DMS114 treated with DMSO at 0.1 percent for 48 hours (cell line): ENCODE measurements at regions not wholly inside any gene's neighbourhood (a gene's known extent, or its start where the extent isn't known, plus 50 kb on each side); places are given as distances from the start of the nearest gene placed in this dataset.

ENCODE experiments used
- DNase-seq: peaks from one replicate; lab custom pipeline; 2025; ENCODE audit not compliant: unreplicated experiment; lab: John Stamatoyannopoulos, UW

DNA sequence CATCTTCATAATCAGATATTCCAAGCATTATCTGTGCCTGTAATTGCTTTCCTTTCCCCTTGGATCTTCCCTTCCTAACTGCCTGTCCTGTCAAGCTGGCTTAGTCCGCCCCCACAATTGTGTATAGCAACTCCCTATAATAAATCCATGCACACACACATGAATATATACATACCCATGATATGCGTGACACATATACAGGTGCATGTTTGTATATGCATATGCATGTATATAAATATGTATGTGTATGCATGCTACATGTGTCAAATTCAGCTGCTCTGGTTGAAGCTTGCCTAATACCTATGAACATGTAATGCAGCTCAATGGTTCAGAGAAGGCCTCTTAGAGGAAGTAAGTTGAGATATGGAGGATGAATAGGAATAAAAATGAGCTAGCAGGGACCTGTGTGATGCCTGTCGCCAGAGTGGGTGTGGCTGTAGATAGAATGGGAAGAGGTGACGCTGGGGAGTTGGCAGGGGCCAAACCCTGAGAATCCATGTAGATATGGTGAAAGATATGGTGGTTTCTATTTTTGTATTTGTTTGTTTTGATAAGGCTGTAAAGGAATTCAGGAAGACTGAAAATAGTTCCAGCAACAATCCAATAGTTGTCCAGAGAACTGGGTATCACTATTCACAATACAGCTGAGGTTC lies 595.0 kb upstream of the BOD1L1 start:
- no peak for DNase-seq

DNA sequence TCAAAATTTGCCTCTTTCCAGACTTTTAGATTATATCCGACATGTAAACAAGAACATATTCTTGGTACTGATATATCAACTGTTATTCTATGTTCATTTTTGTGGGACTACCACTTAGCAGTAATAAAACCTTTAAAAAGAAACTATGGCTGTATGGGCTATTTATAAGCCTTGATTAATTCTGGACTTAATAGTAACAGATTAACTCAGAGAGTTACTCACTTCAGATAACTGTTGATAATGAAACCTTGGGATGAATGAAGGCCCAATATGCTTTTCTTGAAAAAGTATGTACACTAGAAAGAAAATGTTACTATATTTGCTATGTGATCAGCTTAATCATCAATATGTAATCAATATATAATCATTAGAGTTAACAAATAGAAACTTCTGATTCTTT lies 595.9 kb upstream of the BOD1L1 start:
- DNase-seq, result no peak

DNA sequence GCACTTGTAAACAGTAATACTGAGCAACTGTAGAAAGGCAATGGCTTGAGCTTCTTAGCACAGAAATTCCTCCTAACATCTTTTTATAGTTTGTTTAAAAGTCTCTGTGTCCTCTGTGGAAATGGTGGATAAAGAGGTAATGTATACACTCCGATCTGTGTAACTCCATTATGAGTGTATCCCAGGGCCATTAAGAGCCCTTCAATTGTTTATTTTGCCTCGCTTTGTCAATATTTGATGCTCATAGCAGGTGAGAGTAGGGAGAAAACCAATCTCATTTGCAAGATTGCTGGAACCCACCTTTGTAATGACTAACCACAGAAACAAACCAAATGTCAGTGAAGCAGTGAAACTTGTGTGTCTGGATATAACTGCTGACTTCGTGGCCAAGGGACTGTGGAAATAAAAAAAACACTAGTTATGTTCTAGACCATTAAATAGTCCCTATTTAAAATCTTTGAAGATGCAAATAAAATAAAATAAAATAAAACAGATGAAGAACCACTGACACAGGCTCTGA lies 598.2 kb upstream of the BOD1L1 start:
- DNase-seq, result no peak

DNA sequence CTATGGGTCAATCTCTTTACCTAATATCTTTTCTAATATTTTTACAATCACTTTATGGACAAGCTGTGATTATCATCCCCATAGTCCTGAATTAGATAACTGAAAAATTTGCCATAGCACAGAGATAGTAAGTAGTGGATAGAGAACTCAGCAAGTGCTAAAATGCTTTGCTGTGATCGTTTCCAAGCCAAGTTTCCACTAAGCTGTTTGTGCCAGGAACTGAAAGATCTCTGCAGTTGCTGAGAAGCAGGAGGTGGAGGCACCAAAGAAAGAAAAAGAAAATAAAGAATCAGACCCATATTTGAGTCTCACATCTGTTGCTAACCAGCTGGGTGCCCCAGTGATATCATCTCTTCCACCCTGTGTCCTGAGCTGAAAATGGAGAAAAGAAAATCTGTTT lies 605.6 kb upstream of the BOD1L1 start:
- no peak for DNase-seq

DNA sequence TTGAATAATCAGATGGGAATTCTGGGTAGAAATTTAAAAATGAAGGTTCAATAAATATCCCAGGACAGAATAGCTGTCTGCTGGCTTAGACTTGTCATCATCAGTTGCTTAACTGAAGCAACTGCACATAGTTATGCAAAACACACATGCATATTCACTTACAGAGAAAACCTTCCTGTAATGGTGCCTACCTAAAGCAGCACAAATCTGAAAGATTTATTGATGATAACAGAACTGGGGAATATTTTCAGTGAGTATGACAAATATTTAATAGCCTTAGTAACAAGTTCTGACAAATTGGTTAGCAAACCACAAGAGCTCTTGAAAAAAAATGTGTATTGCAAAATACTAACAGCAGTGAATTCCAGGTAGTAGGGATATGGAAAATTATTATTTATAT lies 606.8 kb upstream of the BOD1L1 start:
- DNase-seq, result no peak

DNA sequence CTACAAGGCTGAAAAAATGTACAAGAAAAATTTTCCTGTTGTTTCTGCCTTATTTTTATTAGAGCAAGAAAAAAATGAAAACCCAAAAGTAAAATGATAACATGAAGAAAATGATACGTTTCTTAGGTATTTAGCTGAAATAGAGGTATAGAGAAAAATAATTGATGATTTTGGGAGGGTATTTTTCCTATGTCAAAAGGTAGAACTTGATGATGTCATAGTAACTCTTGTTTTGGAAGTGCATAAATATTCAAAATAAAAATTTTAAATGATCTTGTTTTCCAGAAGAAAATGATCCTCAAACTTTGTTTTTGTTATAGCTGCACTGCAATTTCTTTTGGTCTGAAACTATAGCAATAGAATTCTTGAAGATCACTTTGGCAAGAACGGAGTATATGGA lies 608.8 kb upstream of the BOD1L1 start:
- DNase-seq, result no peak

DNA sequence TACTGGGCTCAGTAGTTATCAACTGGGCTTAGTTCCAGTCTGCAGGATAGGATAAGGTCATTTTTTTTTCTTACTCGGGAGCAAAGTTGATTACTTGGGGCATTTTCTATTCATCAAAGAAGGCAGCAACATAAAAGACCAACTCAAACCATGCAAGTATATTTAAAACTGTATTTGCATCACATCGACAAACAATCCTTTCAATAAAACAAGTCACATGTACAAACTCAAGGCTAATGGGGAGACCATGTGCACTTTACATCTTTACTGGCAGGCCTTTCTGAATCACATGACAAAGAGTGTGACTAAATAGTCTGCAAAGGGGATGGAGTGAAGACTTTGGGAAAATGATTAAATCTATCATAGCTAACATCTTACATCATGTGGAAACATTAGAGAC lies 610.4 kb upstream of the BOD1L1 start:
- no peak for DNase-seq

DNA sequence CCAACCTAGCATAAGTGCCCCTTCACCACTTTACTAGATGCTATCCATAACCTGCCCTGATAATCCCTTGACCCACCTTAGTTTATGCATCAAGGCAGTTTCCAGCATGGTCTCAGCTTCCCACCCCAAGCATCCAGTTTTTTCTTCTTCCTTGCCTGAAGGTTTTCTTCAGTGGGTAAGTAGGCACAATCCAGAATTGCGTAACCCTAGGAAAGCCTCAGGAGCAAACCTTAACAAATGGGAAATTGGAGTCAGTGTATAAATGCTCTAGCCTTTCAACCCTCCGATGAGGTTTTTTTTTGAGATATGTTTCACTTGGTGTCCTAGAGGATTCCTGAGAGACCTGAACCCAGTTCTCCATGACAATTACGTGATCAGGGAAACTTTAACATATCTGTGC lies 614.0 kb upstream of the BOD1L1 start:
- DNase-seq, result no peak

DNA sequence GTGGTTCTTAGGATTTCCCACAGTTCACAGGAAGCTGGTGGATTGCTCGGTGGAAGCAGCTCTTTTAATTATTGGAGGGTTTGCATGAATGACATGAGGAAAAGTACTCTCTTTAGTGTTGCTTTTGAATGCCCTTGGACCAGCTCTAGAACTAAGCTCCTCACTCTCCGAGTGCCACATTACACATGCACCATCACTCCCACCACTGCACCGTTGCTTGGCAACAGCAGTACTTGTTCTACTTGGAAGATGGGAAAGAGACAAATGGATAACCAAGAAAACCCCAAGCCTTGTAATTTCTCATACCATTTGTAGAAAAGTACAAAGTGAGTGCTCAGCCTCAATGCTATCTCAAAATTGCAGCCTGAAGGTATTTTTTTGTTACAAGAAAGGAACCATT lies 620.2 kb upstream of the BOD1L1 start:
- DNase-seq, result no peak

DNA sequence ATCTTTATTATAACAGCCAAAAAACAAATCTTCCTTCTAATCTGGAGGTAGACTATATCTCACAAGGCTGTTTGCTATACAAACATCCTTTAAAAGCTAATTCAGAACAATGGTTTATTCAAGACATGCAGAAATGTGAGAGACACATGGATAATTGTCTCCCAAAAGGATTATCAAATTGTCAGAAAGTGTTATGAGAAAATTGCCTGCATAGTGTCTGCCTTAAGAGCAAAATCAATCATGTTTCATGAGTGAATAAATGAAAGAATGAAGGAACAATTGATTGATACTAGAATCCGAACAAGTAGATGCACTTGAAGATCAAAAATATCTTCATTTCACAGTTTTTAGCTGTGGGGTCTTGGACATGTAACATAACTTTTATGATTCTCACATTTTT lies 621.7 kb upstream of the BOD1L1 start:
- DNase-seq, result no peak

DNA sequence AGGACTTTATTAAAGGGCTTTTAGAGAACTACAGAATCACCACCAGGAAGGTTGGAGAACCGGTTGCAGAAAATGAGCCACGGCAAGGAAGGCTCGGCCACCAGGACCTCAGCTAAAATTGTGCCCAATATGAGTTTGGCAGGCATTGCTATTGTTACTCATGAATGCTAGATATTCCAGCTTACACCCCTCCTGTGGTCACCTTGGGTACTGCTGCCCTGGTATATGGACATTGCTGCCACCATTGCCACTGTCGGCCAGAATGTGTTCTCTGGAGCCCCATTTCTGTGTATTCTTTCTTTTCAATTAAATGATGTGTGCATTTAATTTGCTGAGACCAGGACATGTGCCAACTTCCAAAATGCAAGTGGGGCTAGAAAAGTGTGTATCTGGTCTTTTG lies 626.7 kb upstream of the BOD1L1 start:
- peak; percentile 3 for DNase-seq

DNA sequence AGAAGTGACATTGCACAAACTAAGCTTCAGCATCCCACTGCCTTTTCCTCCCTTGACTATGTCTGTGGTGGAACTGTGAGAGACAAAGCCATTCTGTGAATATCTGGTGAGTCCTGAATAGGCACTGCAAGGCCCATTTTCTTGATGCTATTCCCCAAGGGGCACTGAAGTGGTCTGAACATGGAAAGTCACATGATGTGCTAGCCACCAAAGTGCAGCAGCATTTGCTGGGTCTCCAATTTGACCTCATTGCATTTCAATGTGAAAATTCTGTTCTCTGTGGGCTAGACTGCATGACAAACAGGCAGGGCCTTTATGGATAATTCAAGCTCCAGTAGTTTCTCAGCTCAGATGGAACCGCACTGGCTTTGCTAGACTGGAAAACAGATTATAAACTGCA lies 627.4 kb upstream of the BOD1L1 start:
- no peak for DNase-seq

DNA sequence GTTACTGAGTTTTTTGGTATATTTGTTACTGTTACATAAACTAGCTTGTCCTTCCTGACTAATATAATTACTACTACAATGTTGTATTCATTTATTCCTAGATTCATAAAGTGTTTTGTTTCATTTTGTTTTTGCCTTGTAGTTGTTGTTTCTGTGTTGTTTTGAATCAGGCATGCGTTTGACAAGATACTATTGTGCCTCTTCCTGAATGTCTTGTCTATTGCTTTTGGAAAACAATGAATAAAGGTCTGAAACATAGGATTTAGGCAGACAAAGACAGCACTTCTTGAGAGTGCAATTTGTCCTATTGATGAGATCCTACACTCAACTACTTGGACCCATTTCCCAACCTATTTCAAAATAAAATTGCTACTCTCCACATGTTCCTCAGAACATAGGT lies 630.4 kb upstream of the BOD1L1 start:
- DNase-seq, result no peak

DNA sequence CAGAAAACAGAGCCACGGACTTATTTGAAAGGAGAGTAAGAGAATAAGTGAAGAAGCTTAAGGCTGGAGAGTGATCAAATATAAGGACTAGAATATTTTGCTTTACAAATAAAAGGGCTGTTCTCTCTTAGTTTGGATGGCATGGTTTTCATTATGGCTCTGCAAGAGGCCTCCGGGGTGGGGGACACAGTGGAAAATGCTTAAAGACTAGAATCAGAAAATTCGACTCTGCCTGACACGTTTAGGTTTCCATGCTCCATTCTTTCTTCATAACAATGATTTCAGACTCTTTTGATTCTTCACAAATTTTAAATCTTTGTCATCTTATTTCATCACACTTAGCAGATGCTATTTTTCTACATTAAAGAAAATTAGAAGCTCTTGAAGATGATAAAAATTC lies 632.4 kb upstream of the BOD1L1 start:
- DNase-seq, result no peak

DNA sequence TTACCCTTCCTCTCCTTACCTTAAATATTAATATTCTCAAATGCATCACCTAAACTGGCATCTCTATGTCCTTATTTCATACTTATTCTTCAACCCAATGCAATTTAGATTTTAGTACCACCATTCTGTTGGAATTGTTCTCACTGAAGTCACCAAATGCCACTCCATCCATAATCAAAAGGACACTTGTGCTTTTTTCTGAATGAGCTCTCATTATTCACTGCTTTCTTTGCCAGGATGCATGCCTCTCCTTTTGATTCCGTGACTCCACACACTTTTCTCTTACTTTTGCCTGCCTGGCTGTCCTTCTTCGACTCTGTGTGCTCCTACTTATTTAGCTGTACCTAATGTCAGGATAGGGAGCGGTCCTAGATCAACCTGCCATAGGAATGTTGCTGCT lies 633.1 kb upstream of the BOD1L1 start:
- DNase-seq, result no peak

DNA sequence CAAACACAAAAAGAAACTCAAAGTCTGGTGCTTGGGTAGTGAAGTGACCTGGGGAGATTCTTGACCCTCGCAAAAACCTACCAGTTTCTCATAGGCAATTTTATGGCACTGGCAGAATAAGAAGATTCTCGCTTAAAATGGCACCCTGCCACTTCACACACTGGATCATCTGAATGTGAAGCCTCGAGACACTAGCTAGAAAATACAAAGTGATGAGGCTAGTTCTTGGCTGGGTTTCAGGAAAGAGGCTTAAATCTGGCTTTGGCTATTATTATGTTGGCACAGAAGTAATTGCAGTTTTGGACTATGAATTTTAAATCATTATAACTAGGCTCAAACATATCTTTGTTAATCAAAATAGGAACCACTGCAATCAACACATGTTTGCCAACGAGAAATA lies 634.7 kb upstream of the BOD1L1 start:
- no peak for DNase-seq

DNA sequence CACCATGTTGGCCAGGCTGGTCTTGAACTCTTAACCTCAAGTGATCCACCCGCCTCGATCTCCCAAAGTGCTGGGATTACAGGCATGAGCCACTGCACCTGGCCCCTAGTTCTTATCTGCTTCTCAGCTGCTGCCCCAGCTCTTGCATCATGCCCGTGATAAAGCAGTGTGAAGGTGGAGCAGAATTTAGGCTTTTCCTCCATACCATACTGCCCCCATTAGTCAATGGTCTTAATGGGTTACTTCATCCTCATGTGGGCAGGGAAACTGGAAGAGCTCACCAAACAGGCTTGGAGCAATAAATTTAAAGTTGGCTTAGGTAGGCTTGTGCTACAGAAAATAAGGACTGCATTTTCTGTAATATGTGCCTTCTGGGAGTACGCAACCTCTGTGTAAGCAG lies 636.9 kb upstream of the BOD1L1 start:
- no peak for DNase-seq

DNA sequence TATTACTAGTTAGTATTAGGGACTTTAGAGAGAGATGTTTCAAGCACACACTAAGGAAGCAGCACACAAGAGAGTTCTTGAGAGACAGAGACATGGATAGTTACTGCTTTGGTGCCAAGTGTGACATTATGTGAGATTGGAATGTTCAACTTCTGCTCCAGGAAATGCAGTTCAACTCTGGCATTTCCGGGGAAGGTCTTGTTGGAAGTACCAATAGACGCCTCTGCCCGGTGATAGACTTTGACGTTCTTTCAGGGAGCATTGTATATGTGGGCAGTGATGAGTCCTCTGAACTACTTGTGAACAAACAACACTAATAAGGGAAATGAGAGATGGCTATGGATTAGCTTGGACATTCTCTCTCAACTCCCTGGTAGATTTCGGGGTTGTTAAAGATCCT lies 638.1 kb upstream of the BOD1L1 start:
- no peak for DNase-seq

DNA sequence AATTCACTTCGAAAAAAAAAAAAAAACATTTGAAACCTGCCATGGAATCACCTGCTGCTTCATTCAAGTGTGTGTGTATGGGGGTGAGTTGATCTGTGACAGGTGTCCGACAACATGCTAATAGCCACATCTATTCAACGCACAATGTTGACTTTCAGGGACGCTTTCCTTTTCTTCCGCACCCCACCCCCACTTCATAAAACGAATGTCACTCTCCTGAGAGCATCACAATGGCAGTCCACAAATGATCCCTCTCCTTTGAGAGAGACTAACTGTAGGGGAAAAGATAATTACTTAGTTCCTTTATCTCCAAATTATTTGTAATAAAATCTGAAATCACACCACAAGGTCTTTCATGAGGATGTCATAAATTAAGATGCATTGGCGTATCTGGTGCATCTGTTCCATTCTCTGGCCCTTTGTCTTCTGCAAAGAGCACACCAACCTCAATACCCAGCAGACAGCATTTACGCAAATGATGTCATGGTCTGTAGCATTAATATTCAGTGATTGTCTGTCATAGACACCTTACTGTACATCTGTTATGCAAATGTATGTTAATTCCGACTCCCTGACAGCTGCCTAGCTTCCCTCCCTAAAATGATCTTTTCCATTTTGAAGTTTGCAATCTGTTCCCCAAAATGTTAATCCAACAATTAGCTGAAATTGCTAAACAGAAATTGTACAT lies 640.0 kb upstream of the BOD1L1 start:
- DNase-seq, result no peak

DNA sequence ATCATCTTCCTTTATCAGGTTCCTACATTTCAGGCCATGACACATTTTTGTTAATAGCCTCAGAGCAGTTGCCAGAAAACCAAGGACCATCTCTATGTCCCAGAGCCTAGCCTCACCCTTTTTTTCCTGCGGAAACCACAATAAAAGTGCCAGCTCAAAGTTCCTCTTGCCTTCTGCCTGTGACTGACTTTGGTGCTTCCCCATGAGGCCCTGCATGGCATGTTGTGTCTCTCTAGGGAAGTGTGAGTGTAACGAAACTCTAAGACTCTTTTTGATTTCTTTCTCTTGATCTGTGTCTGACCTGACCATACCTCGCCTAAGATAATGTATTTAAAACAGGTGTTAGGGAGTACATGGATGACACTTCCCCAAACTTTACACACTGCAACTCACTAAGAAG lies 642.3 kb upstream of the BOD1L1 start:
- DNase-seq, result no peak

DNA sequence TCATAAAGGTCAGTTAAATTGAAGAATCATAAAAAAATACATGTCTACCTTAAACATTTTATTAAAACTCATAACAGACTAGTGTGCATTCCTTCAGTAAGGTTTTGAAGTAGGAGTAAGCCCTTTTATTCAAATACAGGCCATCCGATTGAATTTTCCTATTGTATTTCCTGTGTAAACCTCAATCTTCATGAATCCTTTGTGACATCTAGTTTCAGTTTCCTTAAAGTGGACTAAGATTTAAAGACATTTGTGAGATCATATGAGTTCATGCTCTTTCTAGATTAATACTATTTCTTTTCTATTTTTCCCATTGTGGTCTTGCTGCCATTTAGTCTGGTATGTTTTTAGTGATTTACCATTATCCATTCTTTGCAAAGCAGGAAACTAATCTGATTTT lies 644.7 kb upstream of the BOD1L1 start:
- DNase-seq, result no peak

DNA sequence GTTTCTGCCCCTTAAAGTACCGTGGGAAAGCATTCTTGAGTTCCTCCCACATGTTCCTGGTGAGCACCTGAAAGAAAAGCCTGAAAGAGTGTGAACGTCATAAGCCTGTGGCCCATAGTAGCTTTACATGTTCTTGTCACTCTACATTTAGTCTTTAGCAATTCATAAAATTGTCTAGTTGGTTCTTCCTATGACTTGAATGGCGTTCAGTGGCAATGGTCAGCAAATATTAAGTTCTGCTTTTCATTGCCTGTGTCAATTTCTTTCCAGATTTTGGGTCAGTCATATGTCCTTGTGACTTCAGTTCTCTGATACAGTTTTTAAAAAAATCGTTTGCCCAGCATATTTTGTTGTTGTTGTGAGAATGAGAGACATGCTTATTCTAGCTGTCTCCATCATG lies 650.0 kb upstream of the BOD1L1 start:
- no peak for DNase-seq

DNA sequence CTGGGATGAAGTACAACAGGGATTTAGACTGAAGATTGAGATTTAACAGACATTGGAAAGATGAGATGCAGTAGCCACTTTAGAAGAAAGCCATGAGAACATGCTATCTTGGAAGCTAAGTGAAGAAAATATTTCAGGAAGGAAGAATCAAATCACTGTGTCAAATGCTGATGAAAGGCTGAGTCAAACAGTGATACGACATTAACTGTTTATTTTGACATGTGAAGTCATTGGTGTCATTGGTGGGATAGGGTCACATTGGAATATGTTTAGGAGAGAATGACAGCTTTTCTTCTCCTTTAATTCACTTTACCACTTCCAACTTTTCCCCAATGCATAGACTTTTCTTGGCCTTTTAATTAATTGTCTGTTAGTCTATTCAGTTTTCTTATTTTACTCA lies 653.0 kb upstream of the BOD1L1 start:
- DNase-seq, result no peak
